ENCODE measurements at regions not wholly inside any gene's neighbourhood (a gene's known extent, or its start where the extent isn't known, plus 50 kb on each side); places are given as distances from the start of the nearest gene placed in this dataset.
"Not testable (repeated sequence)": the region's sequence is repeated elsewhere in the genome, so short reads cannot be mapped to it uniquely, and the experiment has no call there.

DNA sequence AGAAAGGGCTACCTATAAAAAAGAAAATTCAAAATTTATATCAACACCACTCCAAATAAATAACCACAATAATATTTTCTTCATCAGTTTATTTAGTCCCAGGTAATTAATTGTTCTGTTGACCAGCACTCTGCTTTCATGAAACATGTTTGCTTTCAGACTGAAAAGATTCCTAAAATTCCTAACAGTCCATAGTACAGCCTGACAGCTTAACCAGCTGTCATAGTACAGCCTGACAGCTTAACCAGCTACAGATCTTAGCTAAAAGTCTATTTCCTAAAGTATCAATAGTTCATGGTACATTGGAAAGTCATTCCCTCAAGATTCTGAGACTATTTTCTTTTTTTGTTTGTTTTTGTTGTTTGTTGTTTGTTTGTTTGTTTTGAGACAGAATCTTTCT, 144.1 kb upstream of the DDX53 start:
- Mint-ChIP-seq H3K27ac (no peak overlapping the region), H3K36me3 (no peaks in the 10 kb centered on the region), H3K9me3 (no peaks in the 10 kb centered on the region), H3K4me1 (no peaks in the 10 kb centered on the region), H3K4me3 (no peak overlapping the region), H3K27me3 (ENCODE audit: low read depth) (no peaks in the 10 kb centered on the region)
- TF ChIP-seq, protein P1, sequence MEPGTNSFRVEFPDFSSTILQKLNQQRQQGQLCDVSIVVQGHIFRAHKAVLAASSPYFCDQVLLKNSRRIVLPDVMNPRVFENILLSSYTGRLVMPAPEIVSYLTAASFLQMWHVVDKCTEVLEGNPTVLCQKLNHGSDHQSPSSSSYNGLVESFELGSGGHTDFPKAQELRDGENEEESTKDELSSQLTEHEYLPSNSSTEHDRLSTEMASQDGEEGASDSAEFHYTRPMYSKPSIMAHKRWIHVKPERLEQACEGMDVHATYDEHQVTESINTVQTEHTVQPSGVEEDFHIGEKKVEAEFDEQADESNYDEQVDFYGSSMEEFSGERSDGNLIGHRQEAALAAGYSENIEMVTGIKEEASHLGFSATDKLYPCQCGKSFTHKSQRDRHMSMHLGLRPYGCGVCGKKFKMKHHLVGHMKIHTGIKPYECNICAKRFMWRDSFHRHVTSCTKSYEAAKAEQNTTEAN (CRISPR knock-in tag; IDR thresholded peaks at IDR 0.05) = no peak
- TF ChIP-seq ZNF423 (CRISPR knock-in tag; IDR thresholded peaks at IDR 0.05) (no peak), NFATC4 (CRISPR knock-in tag; IDR thresholded peaks at IDR 0.05) (no peak), MXD4 (CRISPR knock-in tag; IDR thresholded peaks at IDR 0.05; ENCODE audit: borderline replicate concordance) (no peak), NR2C2 (CRISPR knock-in tag; IDR thresholded peaks at IDR 0.05) (no peak), NR3C1 (CRISPR knock-in tag; conservative IDR thresholded peaks at IDR 0.05; ENCODE audit: low read depth) (no peak), CREM (CRISPR knock-in tag; IDR thresholded peaks at IDR 0.05) (no peak), NFYB (CRISPR knock-in tag; conservative IDR thresholded peaks at IDR 0.05; ENCODE audit: low read depth) (no peak)
- TF ChIP-seq, protein P2, sequence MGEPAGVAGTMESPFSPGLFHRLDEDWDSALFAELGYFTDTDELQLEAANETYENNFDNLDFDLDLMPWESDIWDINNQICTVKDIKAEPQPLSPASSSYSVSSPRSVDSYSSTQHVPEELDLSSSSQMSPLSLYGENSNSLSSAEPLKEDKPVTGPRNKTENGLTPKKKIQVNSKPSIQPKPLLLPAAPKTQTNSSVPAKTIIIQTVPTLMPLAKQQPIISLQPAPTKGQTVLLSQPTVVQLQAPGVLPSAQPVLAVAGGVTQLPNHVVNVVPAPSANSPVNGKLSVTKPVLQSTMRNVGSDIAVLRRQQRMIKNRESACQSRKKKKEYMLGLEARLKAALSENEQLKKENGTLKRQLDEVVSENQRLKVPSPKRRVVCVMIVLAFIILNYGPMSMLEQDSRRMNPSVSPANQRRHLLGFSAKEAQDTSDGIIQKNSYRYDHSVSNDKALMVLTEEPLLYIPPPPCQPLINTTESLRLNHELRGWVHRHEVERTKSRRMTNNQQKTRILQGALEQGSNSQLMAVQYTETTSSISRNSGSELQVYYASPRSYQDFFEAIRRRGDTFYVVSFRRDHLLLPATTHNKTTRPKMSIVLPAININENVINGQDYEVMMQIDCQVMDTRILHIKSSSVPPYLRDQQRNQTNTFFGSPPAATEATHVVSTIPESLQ (CRISPR knock-in tag; IDR thresholded peaks at IDR 0.05) = no peak
- no peak for DNase-seq (ENCODE audit: low spot score)
- ATAC-seq = no peak
- ChIA-PET POLR2A (no interaction called here), CTCF (no interaction called here)

DNA sequence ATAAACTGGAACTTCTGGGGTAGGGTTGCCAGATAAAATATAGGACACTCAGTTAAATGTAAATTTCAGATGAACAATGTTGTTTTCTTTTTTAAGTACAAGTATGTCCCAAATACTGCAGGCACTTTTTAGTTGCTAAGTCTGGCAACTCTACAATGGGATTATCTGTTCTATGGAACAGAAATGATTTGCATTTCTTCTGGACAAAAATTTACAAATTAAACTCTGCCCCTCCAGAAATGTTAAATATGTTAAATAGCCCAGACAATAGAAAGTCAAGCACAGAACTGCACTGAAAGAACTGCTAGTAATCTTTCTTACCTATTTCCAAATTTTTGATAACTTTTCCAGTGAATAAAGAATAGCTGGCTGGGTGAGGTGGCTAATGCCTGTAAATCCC, 140.1 kb upstream of the DDX53 start:
- no peaks in the 10 kb centered on the region for H3K4me1 Mint-ChIP-seq
- DNase-seq (ENCODE audit: low spot score) (no peak), ATAC-seq (no peak)
- H3K9me3 Mint-ChIP-seq = no peaks in the 10 kb centered on the region
- POLR2A ChIA-PET = no interaction called here
- H3K27ac Mint-ChIP-seq = no peak overlapping the region
- H3K4me3 Mint-ChIP-seq = no peak overlapping the region
- no peaks in the 10 kb centered on the region for H3K36me3 Mint-ChIP-seq
- TF ChIP-seq, protein P2 (CRISPR knock-in tag; IDR thresholded peaks at IDR 0.05) = no peak
- TF ChIP-seq ZNF317 (CRISPR knock-in tag; IDR thresholded peaks at IDR 0.05; ENCODE audit: borderline replicate concordance, low read depth) = no peak
- TF ChIP-seq, protein P3, sequence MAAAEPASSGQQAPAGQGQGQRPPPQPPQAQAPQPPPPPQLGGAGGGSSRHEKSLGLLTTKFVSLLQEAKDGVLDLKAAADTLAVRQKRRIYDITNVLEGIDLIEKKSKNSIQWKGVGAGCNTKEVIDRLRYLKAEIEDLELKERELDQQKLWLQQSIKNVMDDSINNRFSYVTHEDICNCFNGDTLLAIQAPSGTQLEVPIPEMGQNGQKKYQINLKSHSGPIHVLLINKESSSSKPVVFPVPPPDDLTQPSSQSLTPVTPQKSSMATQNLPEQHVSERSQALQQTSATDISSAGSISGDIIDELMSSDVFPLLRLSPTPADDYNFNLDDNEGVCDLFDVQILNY (CRISPR knock-in tag; IDR thresholded peaks at IDR 0.05) = no peak
- no peak for TF ChIP-seq EMX1 (CRISPR knock-in tag; IDR thresholded peaks at IDR 0.05)
- TF ChIP-seq, protein P4, sequence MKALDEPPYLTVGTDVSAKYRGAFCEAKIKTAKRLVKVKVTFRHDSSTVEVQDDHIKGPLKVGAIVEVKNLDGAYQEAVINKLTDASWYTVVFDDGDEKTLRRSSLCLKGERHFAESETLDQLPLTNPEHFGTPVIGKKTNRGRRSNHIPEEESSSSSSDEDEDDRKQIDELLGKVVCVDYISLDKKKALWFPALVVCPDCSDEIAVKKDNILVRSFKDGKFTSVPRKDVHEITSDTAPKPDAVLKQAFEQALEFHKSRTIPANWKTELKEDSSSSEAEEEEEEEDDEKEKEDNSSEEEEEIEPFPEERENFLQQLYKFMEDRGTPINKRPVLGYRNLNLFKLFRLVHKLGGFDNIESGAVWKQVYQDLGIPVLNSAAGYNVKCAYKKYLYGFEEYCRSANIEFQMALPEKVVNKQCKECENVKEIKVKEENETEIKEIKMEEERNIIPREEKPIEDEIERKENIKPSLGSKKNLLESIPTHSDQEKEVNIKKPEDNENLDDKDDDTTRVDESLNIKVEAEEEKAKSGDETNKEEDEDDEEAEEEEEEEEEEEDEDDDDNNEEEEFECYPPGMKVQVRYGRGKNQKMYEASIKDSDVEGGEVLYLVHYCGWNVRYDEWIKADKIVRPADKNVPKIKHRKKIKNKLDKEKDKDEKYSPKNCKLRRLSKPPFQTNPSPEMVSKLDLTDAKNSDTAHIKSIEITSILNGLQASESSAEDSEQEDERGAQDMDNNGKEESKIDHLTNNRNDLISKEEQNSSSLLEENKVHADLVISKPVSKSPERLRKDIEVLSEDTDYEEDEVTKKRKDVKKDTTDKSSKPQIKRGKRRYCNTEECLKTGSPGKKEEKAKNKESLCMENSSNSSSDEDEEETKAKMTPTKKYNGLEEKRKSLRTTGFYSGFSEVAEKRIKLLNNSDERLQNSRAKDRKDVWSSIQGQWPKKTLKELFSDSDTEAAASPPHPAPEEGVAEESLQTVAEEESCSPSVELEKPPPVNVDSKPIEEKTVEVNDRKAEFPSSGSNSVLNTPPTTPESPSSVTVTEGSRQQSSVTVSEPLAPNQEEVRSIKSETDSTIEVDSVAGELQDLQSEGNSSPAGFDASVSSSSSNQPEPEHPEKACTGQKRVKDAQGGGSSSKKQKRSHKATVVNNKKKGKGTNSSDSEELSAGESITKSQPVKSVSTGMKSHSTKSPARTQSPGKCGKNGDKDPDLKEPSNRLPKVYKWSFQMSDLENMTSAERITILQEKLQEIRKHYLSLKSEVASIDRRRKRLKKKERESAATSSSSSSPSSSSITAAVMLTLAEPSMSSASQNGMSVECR (CRISPR knock-in tag; IDR thresholded peaks at IDR 0.05; ENCODE audit: borderline replicate concordance) = no peak
- CTCF ChIA-PET = no interaction called here
- H3K27me3 Mint-ChIP-seq (ENCODE audit: low read depth) = no peaks in the 10 kb centered on the region

DNA sequence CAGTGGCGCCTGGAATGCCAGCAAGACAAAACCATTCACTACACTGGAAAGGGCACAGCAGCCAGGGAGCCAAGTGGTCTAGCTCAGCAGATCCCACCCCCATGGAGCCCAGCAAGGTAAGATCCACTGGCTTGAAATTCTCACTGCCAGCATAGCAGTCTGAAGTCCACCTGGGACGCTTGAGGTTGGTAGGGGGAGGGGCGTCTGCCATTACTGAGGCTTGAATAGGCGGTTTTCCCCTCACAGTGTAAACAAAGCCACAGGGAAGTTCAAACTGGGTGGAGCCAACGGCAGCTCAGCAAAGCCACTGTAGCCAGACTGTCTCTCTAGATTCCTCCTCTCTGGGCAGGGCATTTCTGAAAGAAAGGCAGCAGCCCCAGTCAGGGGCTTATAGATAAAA, 133.0 kb upstream of the DDX53 start:
- ATAC-seq; H3K4me1 Mint-ChIP-seq; H3K36me3 Mint-ChIP-seq; H3K4me3 Mint-ChIP-seq; H3K27me3 Mint-ChIP-seq (ENCODE audit: low read depth); POLR2A ChIA-PET; CTCF ChIA-PET; DNase-seq (ENCODE audit: low spot score); H3K27ac Mint-ChIP-seq: not testable (repeated sequence)
- peaks cover 43% of the 10 kb centered on the region for H3K9me3 Mint-ChIP-seq

Data from WTC11 (cell line).